GM12878 (cell line): ENCODE measurements at regions not wholly inside any gene's neighbourhood (a gene's known extent, or its start where the extent isn't known, plus 50 kb on each side); places are given as distances from the start of the nearest gene placed in this dataset.

Experiments
- ATAC-seq: fragments of 200-7000 bp; cut with Tn5 transposase; 3 replicates; pipeline ENCODE4 v1.9.1; 2020; ENCODE audit warnings: mild to moderate bottlenecking, moderate library complexity
- BruUV-seq: library from RNA; stranded (reverse); fragments of 400-500 nt; replicated peaks from 2 replicates; lab custom pipeline; 2021; lab: Mats Ljungman, UMichigan
- CTCF ChIA-PET: fragments of 300-600 bp; sonication (Branson Sonifier 250); formaldehyde crosslinking; extraction: SDS; loops from one replicate; lab custom pipeline; 2021; ENCODE audit warnings: inconsistent platforms; lab: Yijun Ruan, JAX
- POLR2A ChIA-PET: fragments of 350-600 bp; formaldehyde crosslinking; extraction: SDS; loops from one replicate; lab custom pipeline; 2021; ENCODE audit warnings: inconsistent platforms; lab: Charles Lee
- RAD21 ChIA-PET: fragments of 300-600 bp; sonication (Branson Sonifier 250); formaldehyde crosslinking; loops from one replicate; lab custom pipeline; 2023; ENCODE audit warnings: antibody characterized with exemption; ENCODE audit not compliant: unreplicated experiment; lab: Charles Lee
- SMC1A ChIA-PET: fragments of 300-600 bp; sonication (Branson Sonifier 250); formaldehyde crosslinking; loops from one replicate; lab custom pipeline; 2023; ENCODE audit not compliant: unreplicated experiment, uncharacterized antibody; lab: Charles Lee
- DNase-seq: peaks from one replicate; pipeline ENCODE4 v3.0.0-alpha.2; 2011; ENCODE audit warnings: low read depth, low spot score
- FAIRE-seq: peaks from 3 replicates; lab custom pipeline; 2011; peaks lifted over from hg19 to GRCh38; lab: Jason Lieb, UNC
- H2AFZ ChIP-seq: 2 replicates; pipeline ENCODE4 v1.6.0; 2011; ENCODE audit warnings: low read depth, low read length, control low read depth; ENCODE audit not compliant: control insufficient read depth
- H3K27ac ChIP-seq: 2 replicates; pipeline ENCODE4 v1.5.1; 2011; ENCODE audit warnings: control low read depth; ENCODE audit not compliant: control insufficient read depth, insufficient read depth
- H3K27me3 ChIP-seq, 2 experiments: replicated peaks in 1 of 2; 2 replicates each; pipeline versions ENCODE4 v1.6.0 to v1.6.1; 2011; ENCODE audit warnings: low read length in 1 of 2; ENCODE audit not compliant: control insufficient read depth in 2 of 2, insufficient read depth in 2 of 2
- H3K36me3 ChIP-seq, 2 experiments: 2 replicates each; pipeline ENCODE4 v1.5.1; 2011; ENCODE audit warnings: low read length in 1 of 2; ENCODE audit not compliant: control insufficient read depth in 2 of 2, insufficient read depth in 2 of 2
- H3K4me1 ChIP-seq: 2 replicates; pipeline ENCODE4 v1.6.1; 2011; ENCODE audit warnings: mild to moderate bottlenecking, low read length, moderate library complexity, mixed read lengths; ENCODE audit not compliant: control insufficient read depth, insufficient read depth
- H3K4me2 ChIP-seq: 2 replicates; pipeline ENCODE4 v1.6.0; 2011; ENCODE audit warnings: control low read depth; ENCODE audit not compliant: control insufficient read depth, insufficient read depth
- H3K4me3 ChIP-seq: fragments of 200-600 bp; sonication (generic); 2 replicates; pipeline ENCODE4 v1.5.1; 2016
- H3K79me2 ChIP-seq: 2 replicates; pipeline ENCODE4 v1.6.0; 2011; ENCODE audit warnings: low read length; ENCODE audit not compliant: control insufficient read depth, insufficient read depth
- H3K9ac ChIP-seq: 2 replicates; pipeline ENCODE4 v1.8.0; 2011; ENCODE audit warnings: low read length, control low read depth, mixed read lengths; ENCODE audit not compliant: control insufficient read depth, insufficient read depth
- H3K9me3 ChIP-seq: replicated peaks from 3 replicates; pipeline ENCODE4 v1.5.1; 2011; ENCODE audit warnings: mild to moderate bottlenecking, low read length; ENCODE audit not compliant: control insufficient read depth, insufficient read depth
- H4K20me1 ChIP-seq: 2 replicates; pipeline ENCODE4 v1.6.0; 2011; ENCODE audit not compliant: control insufficient read depth, insufficient read depth
- ATF7 ChIP-seq: fragments of 450-650 bp; IDR thresholded peaks from 2 replicates; pipeline ENCODE4 v1.6.1; 2016; ENCODE audit warnings: low read depth, mild to moderate bottlenecking
- CBX3 ChIP-seq: fragments of 200-600 bp; sonication (generic); IDR thresholded peaks from 2 replicates; pipeline ENCODE4 v1.6.1; 2016; ENCODE audit warnings: low read depth, borderline replicate concordance
- CEBPB ChIP-seq, 2 experiments: fragments of 150-350 bp in 1 of 2; IDR thresholded peaks; 2 replicates each; pipeline ENCODE4 v1.6.1; 2012 to 2014; ENCODE audit warnings: low read depth in 2 of 2, low read length in 2 of 2, borderline replicate concordance in 1 of 2, inconsistent platforms in 1 of 2
- GABPA ChIP-seq: IDR thresholded peaks from 2 replicates; pipeline ENCODE4 v1.6.1; 2014; ENCODE audit warnings: antibody characterized with exemption, low read depth, mild to moderate bottlenecking, inconsistent platforms
- MTA2 ChIP-seq: fragments of 450-650 bp; IDR thresholded peaks from 2 replicates; pipeline ENCODE4 v1.6.1; 2016; ENCODE audit warnings: low read depth, mild to moderate bottlenecking, moderate library complexity
- SIN3A ChIP-seq: IDR thresholded peaks from 2 replicates; pipeline ENCODE4 v1.6.1; 2012; ENCODE audit warnings: low read depth, low read length, improper control_type of control experiment
- SREBF1 ChIP-seq: IDR thresholded peaks from 2 replicates; pipeline ENCODE4 v1.6.1; 2012; ENCODE audit warnings: mild to moderate bottlenecking, low read length
- ZBED1 ChIP-seq: IDR thresholded peaks from 2 replicates; pipeline ENCODE4 v1.6.1; 2016; ENCODE audit warnings: borderline replicate concordance
- WGBS: methylation state at CpG from one replicate; pipeline ENCODE4 v1.1.6; 2016; ENCODE audit warnings: low lambda C conversion rate; ENCODE audit not compliant: insufficient replicate concordance, insufficient coverage; ENCODE audit errors: missing lambda C conversion rate; 5-methylcytosine and 5-hydroxymethylcytosine counted together
- in situ Hi-C: fragments of 300-500 bp; cut with MboI; formaldehyde crosslinking; loops from 9 replicates; pipeline ENCODE4 v1.14.3; 2018; ENCODE audit warnings: mixed read lengths
- intact Hi-C: fragments of 100-400 bp; cut with micrococcal nuclease; formaldehyde crosslinking; loops from one replicate; pipeline ENCODE4 v1.14.2; 2022; ENCODE audit not compliant: unreplicated experiment
- TF ChIP-seq, protein P1 (sequence below): fragments of 450-650 bp; conservative IDR thresholded peaks from 2 replicates; pipeline ENCODE4 v1.6.1; 2017; ENCODE audit warnings: mild to moderate bottlenecking, moderate library complexity
- TF ChIP-seq, protein P2 (sequence below): fragments of 450-650 bp; IDR thresholded peaks from 2 replicates; pipeline ENCODE4 v1.6.1; 2017; ENCODE audit warnings: mild to moderate bottlenecking, low read depth, inconsistent platforms; ENCODE audit not compliant: poor library complexity, severe bottlenecking
- TF ChIP-seq, protein P3 (sequence below): IDR thresholded peaks from 2 replicates; pipeline ENCODE4 v1.6.1; 2011; ENCODE audit warnings: borderline replicate concordance, low read depth, mild to moderate bottlenecking, moderate library complexity, low read length; ENCODE audit not compliant: insufficient read depth, poor library complexity, severe bottlenecking

DNA sequence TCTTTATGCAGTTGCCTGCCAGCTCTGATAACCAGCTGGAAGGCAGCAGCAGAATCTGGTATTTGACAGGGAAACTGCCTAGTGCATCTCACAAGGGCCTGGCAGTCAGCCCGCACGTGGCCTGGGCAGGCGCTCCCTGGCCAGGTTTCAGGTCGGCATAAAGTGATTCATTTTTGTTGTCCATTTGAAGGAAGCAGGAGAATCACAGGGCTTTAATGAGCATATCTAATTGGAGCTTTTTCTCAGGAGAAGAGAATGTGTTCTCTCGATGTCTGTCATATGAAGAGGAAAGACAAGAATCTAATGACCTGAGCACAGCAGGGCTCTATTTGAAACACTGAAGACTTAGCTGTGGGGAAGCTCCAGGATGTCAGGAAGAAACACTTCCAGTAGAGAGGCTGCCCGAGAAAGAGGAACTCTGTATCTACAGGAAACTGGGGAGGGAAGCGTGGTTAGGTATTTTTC is 98.8 kb upstream of the MB21D2 start:
- no peak for DNase-seq
- no TSS peak for BruUV-seq
- CTCF ChIA-PET = no interaction called here
- FAIRE-seq = no peak
- Histone ChIP-seq H3K9ac (no peak overlapping the region), H2AFZ (no peak overlapping the region), H3K27ac (no peak overlapping the region), H4K20me1 (no peaks in the 10 kb centered on the region), H3K4me3 (no peak overlapping the region), H3K27me3 (no peaks in the 10 kb centered on the region), H3K36me3 (no peaks in the 10 kb centered on the region), H3K4me1 (no peaks in the 10 kb centered on the region), H3K4me2 (no peak overlapping the region), H3K9me3 (no peaks in the 10 kb centered on the region; the same call in 2 of the 3 replicates), H3K79me2 (no peaks in the 10 kb centered on the region)
- intact Hi-C loops = no loop called here
- in situ Hi-C loops = no loop called here
- POLR2A ChIA-PET = interaction anchor here (1.1 kb wide), 1 partner anchor 192 kb away, joined by 3 read pairs; no protein-coding TSS in a partner anchor
- RAD21 ChIA-PET = interaction anchor here (0.6 kb wide), 1 partner anchor 250 kb away, joined by 3 read pairs; no protein-coding TSS in a partner anchor
- no peak for TF ChIP-seq CBX3
- TF ChIP-seq, protein P1, sequence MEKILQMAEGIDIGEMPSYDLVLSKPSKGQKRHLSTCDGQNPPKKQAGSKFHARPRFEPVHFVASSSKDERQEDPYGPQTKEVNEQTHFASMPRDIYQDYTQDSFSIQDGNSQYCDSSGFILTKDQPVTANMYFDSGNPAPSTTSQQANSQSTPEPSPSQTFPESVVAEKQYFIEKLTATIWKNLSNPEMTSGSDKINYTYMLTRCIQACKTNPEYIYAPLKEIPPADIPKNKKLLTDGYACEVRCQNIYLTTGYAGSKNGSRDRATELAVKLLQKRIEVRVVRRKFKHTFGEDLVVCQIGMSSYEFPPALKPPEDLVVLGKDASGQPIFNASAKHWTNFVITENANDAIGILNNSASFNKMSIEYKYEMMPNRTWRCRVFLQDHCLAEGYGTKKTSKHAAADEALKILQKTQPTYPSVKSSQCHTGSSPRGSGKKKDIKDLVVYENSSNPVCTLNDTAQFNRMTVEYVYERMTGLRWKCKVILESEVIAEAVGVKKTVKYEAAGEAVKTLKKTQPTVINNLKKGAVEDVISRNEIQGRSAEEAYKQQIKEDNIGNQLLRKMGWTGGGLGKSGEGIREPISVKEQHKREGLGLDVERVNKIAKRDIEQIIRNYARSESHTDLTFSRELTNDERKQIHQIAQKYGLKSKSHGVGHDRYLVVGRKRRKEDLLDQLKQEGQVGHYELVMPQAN = no peak
- no peak for ATAC-seq
- SMC1A ChIA-PET = interaction anchor here (1.4 kb wide), 1 partner anchor 197 kb away, joined by 3 read pairs; no protein-coding TSS in a partner anchor
- WGBS = 20% methylated on average over 7 of the region's 7 CpGs

DNA sequence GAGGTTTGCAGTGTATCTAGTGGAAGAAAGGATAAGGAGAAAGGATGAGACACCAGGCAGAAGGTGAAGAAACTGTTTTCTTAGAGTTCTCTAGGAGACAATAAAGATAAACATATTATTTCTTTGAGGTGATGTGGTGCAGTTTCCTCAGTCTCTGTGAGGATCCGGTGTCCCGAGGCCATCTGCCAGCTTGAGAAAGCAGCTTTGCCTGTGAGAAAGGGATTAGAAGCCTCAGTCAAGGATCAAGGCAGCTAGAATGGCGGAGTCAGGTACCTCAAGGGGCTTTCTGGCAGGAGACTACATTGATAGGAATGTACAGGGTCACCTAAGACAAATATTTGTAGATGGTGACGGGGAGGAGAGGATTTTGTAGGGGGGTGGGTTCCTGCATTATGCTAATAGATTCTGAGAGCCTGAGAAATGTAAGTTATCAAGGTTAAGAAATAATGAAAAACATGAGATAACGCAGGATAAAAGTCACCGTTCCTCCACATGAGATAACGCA is 103.9 kb upstream of the MB21D2 start:
- DNase-seq (no peak), FAIRE-seq (no peak), ATAC-seq (no peak)
- Histone ChIP-seq H3K4me2 (no peak overlapping the region), H3K9me3 (no peaks in the 10 kb centered on the region), H3K27me3 (no peaks in the 10 kb centered on the region), H3K27ac (no peak overlapping the region), H3K4me3 (no peak overlapping the region), H3K36me3 (no peaks in the 10 kb centered on the region), H4K20me1 (no peaks in the 10 kb centered on the region), H2AFZ (no peak overlapping the region), H3K9ac (no peak overlapping the region), H3K79me2 (no peaks in the 10 kb centered on the region), H3K4me1 (no peaks in the 10 kb centered on the region)
- ChIA-PET CTCF (no interaction called here), POLR2A (no interaction called here), SMC1A (no interaction called here), RAD21 (no interaction called here)
- intact Hi-C loops = no loop called here
- 66% methylated on average over 7 of the region's 7 CpGs for WGBS
- in situ Hi-C loops = no loop called here
- no TSS peak for BruUV-seq
- TF ChIP-seq CBX3 (no peak), SIN3A (no peak), ZBED1 (no peak), GABPA (no peak), ATF7 (no peak), MTA2 (no peak), CEBPB (IDR thresholded peaks at IDR 0.05; ENCODE audit: borderline replicate concordance in 1 of 2, low read depth in 2 of 2, low read length in 2 of 2) (no peak), SREBF1 (no peak)
- TF ChIP-seq, protein P2, sequence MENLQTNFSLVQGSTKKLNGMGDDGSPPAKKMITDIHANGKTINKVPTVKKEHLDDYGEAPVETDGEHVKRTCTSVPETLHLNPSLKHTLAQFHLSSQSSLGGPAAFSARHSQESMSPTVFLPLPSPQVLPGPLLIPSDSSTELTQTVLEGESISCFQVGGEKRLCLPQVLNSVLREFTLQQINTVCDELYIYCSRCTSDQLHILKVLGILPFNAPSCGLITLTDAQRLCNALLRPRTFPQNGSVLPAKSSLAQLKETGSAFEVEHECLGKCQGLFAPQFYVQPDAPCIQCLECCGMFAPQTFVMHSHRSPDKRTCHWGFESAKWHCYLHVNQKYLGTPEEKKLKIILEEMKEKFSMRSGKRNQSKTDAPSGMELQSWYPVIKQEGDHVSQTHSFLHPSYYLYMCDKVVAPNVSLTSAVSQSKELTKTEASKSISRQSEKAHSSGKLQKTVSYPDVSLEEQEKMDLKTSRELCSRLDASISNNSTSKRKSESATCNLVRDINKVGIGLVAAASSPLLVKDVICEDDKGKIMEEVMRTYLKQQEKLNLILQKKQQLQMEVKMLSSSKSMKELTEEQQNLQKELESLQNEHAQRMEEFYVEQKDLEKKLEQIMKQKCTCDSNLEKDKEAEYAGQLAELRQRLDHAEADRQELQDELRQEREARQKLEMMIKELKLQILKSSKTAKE = no peak
- TF ChIP-seq, protein P3, sequence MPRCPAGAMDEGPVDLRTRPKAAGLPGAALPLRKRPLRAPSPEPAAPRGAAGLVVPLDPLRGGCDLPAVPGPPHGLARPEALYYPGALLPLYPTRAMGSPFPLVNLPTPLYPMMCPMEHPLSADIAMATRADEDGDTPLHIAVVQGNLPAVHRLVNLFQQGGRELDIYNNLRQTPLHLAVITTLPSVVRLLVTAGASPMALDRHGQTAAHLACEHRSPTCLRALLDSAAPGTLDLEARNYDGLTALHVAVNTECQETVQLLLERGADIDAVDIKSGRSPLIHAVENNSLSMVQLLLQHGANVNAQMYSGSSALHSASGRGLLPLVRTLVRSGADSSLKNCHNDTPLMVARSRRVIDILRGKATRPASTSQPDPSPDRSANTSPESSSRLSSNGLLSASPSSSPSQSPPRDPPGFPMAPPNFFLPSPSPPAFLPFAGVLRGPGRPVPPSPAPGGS = no peak
